GM10266 (cell line): ENCODE measurements at regions not wholly inside any gene's neighbourhood (a gene's known extent, or its start where the extent isn't known, plus 50 kb on each side); places are given as distances from the start of the nearest gene placed in this dataset.
A peak's percentile ranks its signal among the peaks of the same experiment; 100 is the strongest.
"Not testable (repeated sequence)": the region's sequence is repeated elsewhere in the genome, so short reads cannot be mapped to it uniquely, and the experiment has no call there.

Source experiments
- DNase-seq: peaks from one replicate; pipeline ENCODE4 v3.0.0; 2012; ENCODE audit errors: extremely low spot score
- CTCF ChIP-seq: IDR thresholded peaks from 2 replicates; pipeline ENCODE4 v1.5.1; 2012; ENCODE audit warnings: mild to moderate bottlenecking, low read depth; ENCODE audit not compliant: control insufficient read depth, insufficient read depth; ENCODE audit errors: missing control alignments

GRCh38 chr5:96483878-96484277, 50.8 kb upstream of the PCSK1 start:
- TF ChIP-seq CTCF: no peak
- DNase-seq: peak; percentile 7

- no peak for DNase-seq
- no peak for TF ChIP-seq CTCF
Measured at GRCh38 chr5:96487859-96488258, 54.8 kb upstream of the PCSK1 start.

- no peak for DNase-seq
- no peak for TF ChIP-seq CTCF
Measured at GRCh38 chr5:96489532-96489931, 56.5 kb upstream of the PCSK1 start.

- DNase-seq: no peak
Measured at GRCh38 chr5:96492459-96493047, 59.5 kb upstream of the PCSK1 start.

GRCh38 chr5:96493219-96493790, 60.3 kb upstream of the PCSK1 start:
- TF ChIP-seq CTCF: no peak
- DNase-seq: no peak

More at GRCh38 chr5:96492459-96493047, 59.5 kb upstream of the PCSK1 start:
- TF ChIP-seq CTCF: no peak

- DNase-seq: not testable (repeated sequence)
Measured at GRCh38 chr5:96495412-96495811, 62.4 kb upstream of the PCSK1 start.

GRCh38 chr5:96497027-96497426, 64.0 kb upstream of the PCSK1 start:
- not testable (repeated sequence) for DNase-seq

GRCh38 chr5:96499753-96500345, 66.8 kb upstream of the PCSK1 start:
- TF ChIP-seq CTCF: no peak
- DNase-seq: no peak
